ENCODE measurements at regions not wholly inside any gene's neighbourhood (a gene's known extent, or its start where the extent isn't known, plus 50 kb on each side); places are given as distances from the start of the nearest gene placed in this dataset.

- TF ChIP-seq ZNF532 (CRISPR knock-in tag; IDR thresholded peaks at IDR 0.05; ENCODE audit: borderline replicate concordance) (no peak), RORB (CRISPR knock-in tag; IDR thresholded peaks at IDR 0.05) (no peak), TEAD1 (CRISPR knock-in tag; IDR thresholded peaks at IDR 0.05) (no peak), SMAD4 (CRISPR knock-in tag; IDR thresholded peaks at IDR 0.05) (no peak), ZNF425 (CRISPR knock-in tag; conservative IDR thresholded peaks at IDR 0.05) (no peak), ZNF281 (CRISPR knock-in tag; IDR thresholded peaks at IDR 0.05) (no peak), ZNF396 (CRISPR knock-in tag; IDR thresholded peaks at IDR 0.05; ENCODE audit: borderline replicate concordance) (no peak), TEAD4 (CRISPR knock-in tag; IDR thresholded peaks at IDR 0.05) (no peak), FOXP4 (CRISPR knock-in tag; IDR thresholded peaks at IDR 0.05) (no peak)
Measured at GRCh38 chr13:84668637-84669036, 786.4 kb upstream of the SLITRK1 start (continued).

- TF ChIP-seq NR1H2 (CRISPR knock-in tag; IDR thresholded peaks at IDR 0.05) (no peak), ATF1 (CRISPR knock-in tag; IDR thresholded peaks at IDR 0.05) (no peak), FOXP4 (CRISPR knock-in tag; IDR thresholded peaks at IDR 0.05) (no peak), IRF2 (CRISPR knock-in tag; IDR thresholded peaks at IDR 0.05; ENCODE audit: borderline replicate concordance, low read depth) (no peak), GABPB1 (CRISPR knock-in tag; IDR thresholded peaks at IDR 0.05) (no peak), ZNF317 (CRISPR knock-in tag; IDR thresholded peaks at IDR 0.05; ENCODE audit: borderline replicate concordance, low read depth) (no peak), ATF6 (CRISPR knock-in tag; IDR thresholded peaks at IDR 0.05) (no peak), TEAD4 (CRISPR knock-in tag; IDR thresholded peaks at IDR 0.05) (no peak), NR2C2 (CRISPR knock-in tag; IDR thresholded peaks at IDR 0.05) (no peak), SOX15 (CRISPR knock-in tag; IDR thresholded peaks at IDR 0.05) (no peak)
- Mint-ChIP-seq H3K4me3 (no peak overlapping the region), H3K27ac (peak overlapping the region; percentile 22), H3K4me1 (peaks cover 41% of the 10 kb centered on the region), H3K36me3 (peaks cover 4% of the 10 kb centered on the region), H3K9me3 (peaks cover 4% of the 10 kb centered on the region; the same call in 1 of the 2 replicates), H3K27me3 (ENCODE audit: low read depth) (no peaks in the 10 kb centered on the region)
- CTCF ChIA-PET: no interaction called here
- POLR2A ChIA-PET: no interaction called here
- ATAC-seq (no peak), DNase-seq (ENCODE audit: low spot score) (no peak)
Measured at GRCh38 chr13:84662491-84662890, 780.2 kb upstream of the SLITRK1 start.
